Gastrocnemius medialis (tissue), 4 donors: ENCODE measurements at regions not wholly inside any gene's neighbourhood (a gene's known extent, or its start where the extent isn't known, plus 50 kb on each side); places are given as distances from the start of the nearest gene placed in this dataset.
"Not testable (repeated sequence)": the region's sequence is repeated elsewhere in the genome, so short reads cannot be mapped to it uniquely, and the experiment has no call there.

Experiments
- POLR2A ChIP-seq, 2 donors: fragments of 450-650 bp; IDR thresholded peaks; one replicate each; pipeline ENCODE4 v1.6.1; 2017; ENCODE audit warnings: antibody characterized with exemption in 2 of 2, mild to moderate bottlenecking in 2 of 2, moderate library complexity in 2 of 2
- TF ChIP-seq, protein P1 (sequence below), 5 experiments: fragments of 450-650 bp in 3 of 5; fragments of 200-600 bp in 2 of 5; sonication (generic) in 2 of 5; IDR thresholded peaks in 4 of 5; conservative IDR thresholded peaks in 1 of 5; 1 replicate in 4 of 5; 2 replicates in 1 of 5; pipeline ENCODE4 v1.5.1; 2016 to 2019; ENCODE audit warnings: antibody characterized with exemption in 5 of 5, mild to moderate bottlenecking in 3 of 5, moderate library complexity in 3 of 5

DNA sequence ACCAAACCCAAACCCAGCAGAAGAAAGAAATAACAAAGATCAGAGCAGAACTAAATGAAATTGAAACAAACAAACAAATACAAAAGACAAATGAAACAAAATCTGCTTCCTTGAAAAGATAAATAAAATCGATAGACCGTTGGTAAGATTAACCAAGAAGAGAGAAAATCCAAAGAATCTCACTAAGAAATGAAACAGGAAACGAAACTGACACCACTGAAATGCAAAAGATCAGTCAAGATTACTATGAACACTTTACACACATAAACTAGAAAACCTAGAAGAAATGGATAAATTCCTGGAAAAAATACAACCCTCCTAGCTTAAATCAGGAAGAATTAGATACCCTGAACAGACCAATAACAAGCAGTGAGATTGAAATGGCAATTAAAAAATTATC is 252.1 kb upstream of the SGK1 start:
- TF ChIP-seq, protein P1, sequence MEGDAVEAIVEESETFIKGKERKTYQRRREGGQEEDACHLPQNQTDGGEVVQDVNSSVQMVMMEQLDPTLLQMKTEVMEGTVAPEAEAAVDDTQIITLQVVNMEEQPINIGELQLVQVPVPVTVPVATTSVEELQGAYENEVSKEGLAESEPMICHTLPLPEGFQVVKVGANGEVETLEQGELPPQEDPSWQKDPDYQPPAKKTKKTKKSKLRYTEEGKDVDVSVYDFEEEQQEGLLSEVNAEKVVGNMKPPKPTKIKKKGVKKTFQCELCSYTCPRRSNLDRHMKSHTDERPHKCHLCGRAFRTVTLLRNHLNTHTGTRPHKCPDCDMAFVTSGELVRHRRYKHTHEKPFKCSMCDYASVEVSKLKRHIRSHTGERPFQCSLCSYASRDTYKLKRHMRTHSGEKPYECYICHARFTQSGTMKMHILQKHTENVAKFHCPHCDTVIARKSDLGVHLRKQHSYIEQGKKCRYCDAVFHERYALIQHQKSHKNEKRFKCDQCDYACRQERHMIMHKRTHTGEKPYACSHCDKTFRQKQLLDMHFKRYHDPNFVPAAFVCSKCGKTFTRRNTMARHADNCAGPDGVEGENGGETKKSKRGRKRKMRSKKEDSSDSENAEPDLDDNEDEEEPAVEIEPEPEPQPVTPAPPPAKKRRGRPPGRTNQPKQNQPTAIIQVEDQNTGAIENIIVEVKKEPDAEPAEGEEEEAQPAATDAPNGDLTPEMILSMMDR (IDR thresholded peaks at IDR 0.05 in 4 of 5, conservative IDR thresholded peaks at IDR 0.05 in 1 of 5): not testable (repeated sequence)
- TF ChIP-seq POLR2A (IDR thresholded peaks at IDR 0.05): not testable (repeated sequence)
